Neural cell (in vitro differentiated cells): ENCODE measurements at regions not wholly inside any gene's neighbourhood (a gene's known extent, or its start where the extent isn't known, plus 50 kb on each side); places are given as distances from the start of the nearest gene placed in this dataset.

Source experiments
- H2AFZ ChIP-seq: fragments of 200-600, 300-800 bp; sonication (generic), shearing (Covaris generic); 2 replicates; pipeline ENCODE4 v1.6.0; 2014; ENCODE audit warnings: low read depth, mild to moderate bottlenecking, antibody characterized with exemption, low read length, moderate library complexity
- H3F3A ChIP-seq: fragments of 200-600 bp; shearing (Covaris generic); 2 replicates; pipeline ENCODE4 v1.6.1; 2016; ENCODE audit warnings: mild to moderate bottlenecking, moderate library complexity, mixed read lengths, antibody characterized with exemption, low read length; ENCODE audit not compliant: insufficient read depth, poor library complexity, severe bottlenecking
- H3K27ac ChIP-seq: fragments of 200-600, 300-800 bp; sonication (generic), shearing (Covaris generic); 2 replicates; pipeline ENCODE4 v1.5.1; 2014; ENCODE audit warnings: mild to moderate bottlenecking, low read length, moderate library complexity
- H3K27me3 ChIP-seq: fragments of 300-800, 200-600 bp; sonication (generic), shearing (Covaris generic); 2 replicates; pipeline ENCODE4 v1.6.0; 2014; ENCODE audit warnings: mild to moderate bottlenecking, low read depth, low read length, moderate library complexity; ENCODE audit not compliant: insufficient read depth
- H3K36me3 ChIP-seq: fragments of 300-800, 200-600 bp; sonication (generic), shearing (Covaris generic); 2 replicates; pipeline ENCODE4 v1.5.1; 2014; ENCODE audit warnings: mild to moderate bottlenecking, antibody characterized with exemption, low read length, moderate library complexity; ENCODE audit not compliant: insufficient read depth
- H3K4me2 ChIP-seq: fragments of 300-800, 200-600 bp; sonication (generic), shearing (Covaris generic); 2 replicates; pipeline ENCODE4 v1.6.0; 2014; ENCODE audit warnings: mild to moderate bottlenecking, low read length
- H3K4me3 ChIP-seq: fragments of 300-800, 200-600 bp; sonication (generic), shearing (Covaris generic); 2 replicates; pipeline ENCODE4 v1.5.1; 2014; ENCODE audit warnings: mild to moderate bottlenecking, low read length, moderate library complexity
- H3K79me2 ChIP-seq: fragments of 200-600 bp; shearing (Covaris generic); replicated peaks from 2 replicates; pipeline ENCODE4 v1.6.0; 2014; ENCODE audit warnings: mild to moderate bottlenecking, low read length, moderate library complexity; ENCODE audit not compliant: insufficient read depth
- H3K9ac ChIP-seq: fragments of 300-800, 200-600 bp; sonication (generic), shearing (Covaris generic); 2 replicates; pipeline ENCODE4 v1.6.1; 2016; ENCODE audit warnings: mild to moderate bottlenecking, low read length, mixed read lengths
- H3K9me2 ChIP-seq: fragments of 200-600 bp; shearing (Covaris generic); 2 replicates; pipeline ENCODE4 v1.6.1; 2016; ENCODE audit warnings: mild to moderate bottlenecking, low read length, mixed read lengths; ENCODE audit not compliant: insufficient read depth
- H3K9me3 ChIP-seq: fragments of 200-600, 300-800 bp; sonication (generic), shearing (Covaris generic); 2 replicates; pipeline ENCODE4 v1.6.1; 2016; ENCODE audit warnings: mild to moderate bottlenecking, mixed run types, low read length, moderate library complexity, mixed read lengths
- H4K20me1 ChIP-seq: fragments of 200-600 bp; shearing (Covaris generic); 2 replicates; pipeline ENCODE4 v1.6.1; 2016; ENCODE audit warnings: mild to moderate bottlenecking, mixed run types; ENCODE audit not compliant: insufficient read depth
- EP300 ChIP-seq: fragments of 450-650 bp; conservative IDR thresholded peaks from 2 replicates; pipeline ENCODE4 v1.6.1; 2014; ENCODE audit warnings: antibody characterized with exemption, mild to moderate bottlenecking, moderate library complexity; ENCODE audit not compliant: poor library complexity, severe bottlenecking
- EZH2 ChIP-seq: fragments of 200-600, 300-800 bp; shearing (Covaris generic), sonication (generic); IDR thresholded peaks from 2 replicates; pipeline ENCODE4 v1.6.1; 2014; ENCODE audit warnings: antibody characterized with exemption, low read length, borderline replicate concordance, mild to moderate bottlenecking; ENCODE audit not compliant: insufficient read depth, poor library complexity, severe bottlenecking
- MXI1 ChIP-seq: fragments of 450-650 bp; conservative IDR thresholded peaks from 2 replicates; pipeline ENCODE4 v1.6.1; 2014; ENCODE audit warnings: antibody characterized with exemption, mild to moderate bottlenecking; ENCODE audit not compliant: poor library complexity, severe bottlenecking
- POLR2AphosphoS5 ChIP-seq: IDR thresholded peaks from 2 replicates; pipeline ENCODE4 v1.6.1; 2012
- SMC3 ChIP-seq: fragments of 450-650 bp; conservative IDR thresholded peaks from 2 replicates; pipeline ENCODE4 v1.6.1; 2014; ENCODE audit warnings: antibody characterized with exemption, mild to moderate bottlenecking, moderate library complexity; ENCODE audit not compliant: poor library complexity
- TAF1 ChIP-seq: IDR thresholded peaks from 2 replicates; pipeline ENCODE4 v1.6.1; 2012; ENCODE audit warnings: low read depth
- TF ChIP-seq, protein P1 (sequence below): fragments of 450-650 bp; IDR thresholded peaks from 2 replicates; pipeline ENCODE4 v1.5.1; 2014; ENCODE audit warnings: antibody characterized with exemption, mild to moderate bottlenecking, moderate library complexity; ENCODE audit not compliant: poor library complexity, severe bottlenecking
- TF ChIP-seq, protein P2 (sequence below): IDR thresholded peaks from 2 replicates; pipeline ENCODE4 v1.6.1; 2012; ENCODE audit warnings: borderline replicate concordance

DNA sequence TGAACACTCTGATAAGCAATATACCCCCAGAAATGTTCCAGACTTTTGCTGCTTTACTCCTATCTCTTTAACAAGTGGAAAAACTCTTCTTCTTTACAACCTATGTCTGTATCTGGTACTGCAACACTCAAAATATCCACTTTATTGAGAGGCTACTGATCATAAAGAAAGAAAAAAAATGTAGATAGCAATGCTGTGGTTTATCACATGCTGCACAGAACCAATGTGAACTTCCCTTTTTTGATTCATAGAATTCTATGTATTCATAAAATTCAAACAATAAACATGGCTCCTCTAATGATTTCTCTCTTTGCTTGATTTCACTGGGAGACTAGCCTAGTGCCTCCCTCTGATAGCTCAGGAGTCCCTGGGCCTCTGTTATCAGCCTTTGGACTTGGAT, 223.5 kb downstream of the ZNF674 start:
- Histone ChIP-seq H3K27ac (no peak overlapping the region), H3K27me3 (no peaks in the 10 kb centered on the region), H3K79me2 (no peaks in the 10 kb centered on the region), H2AFZ (no peak overlapping the region), H3K9me2 (no peaks in the 10 kb centered on the region), H3K9ac (no peak overlapping the region), H3K4me2 (no peak overlapping the region), H3F3A (no peaks in the 10 kb centered on the region), H3K36me3 (no peaks in the 10 kb centered on the region), H3K4me3 (no peak overlapping the region), H4K20me1 (no peaks in the 10 kb centered on the region), H3K9me3 (no peaks in the 10 kb centered on the region)
- TF ChIP-seq EZH2 (no peak), TAF1 (no peak), MXI1 (no peak), POLR2AphosphoS5 (no peak), SMC3 (no peak), EP300 (no peak)
- TF ChIP-seq, protein P1, sequence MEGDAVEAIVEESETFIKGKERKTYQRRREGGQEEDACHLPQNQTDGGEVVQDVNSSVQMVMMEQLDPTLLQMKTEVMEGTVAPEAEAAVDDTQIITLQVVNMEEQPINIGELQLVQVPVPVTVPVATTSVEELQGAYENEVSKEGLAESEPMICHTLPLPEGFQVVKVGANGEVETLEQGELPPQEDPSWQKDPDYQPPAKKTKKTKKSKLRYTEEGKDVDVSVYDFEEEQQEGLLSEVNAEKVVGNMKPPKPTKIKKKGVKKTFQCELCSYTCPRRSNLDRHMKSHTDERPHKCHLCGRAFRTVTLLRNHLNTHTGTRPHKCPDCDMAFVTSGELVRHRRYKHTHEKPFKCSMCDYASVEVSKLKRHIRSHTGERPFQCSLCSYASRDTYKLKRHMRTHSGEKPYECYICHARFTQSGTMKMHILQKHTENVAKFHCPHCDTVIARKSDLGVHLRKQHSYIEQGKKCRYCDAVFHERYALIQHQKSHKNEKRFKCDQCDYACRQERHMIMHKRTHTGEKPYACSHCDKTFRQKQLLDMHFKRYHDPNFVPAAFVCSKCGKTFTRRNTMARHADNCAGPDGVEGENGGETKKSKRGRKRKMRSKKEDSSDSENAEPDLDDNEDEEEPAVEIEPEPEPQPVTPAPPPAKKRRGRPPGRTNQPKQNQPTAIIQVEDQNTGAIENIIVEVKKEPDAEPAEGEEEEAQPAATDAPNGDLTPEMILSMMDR: no peak
- TF ChIP-seq, protein P2, sequence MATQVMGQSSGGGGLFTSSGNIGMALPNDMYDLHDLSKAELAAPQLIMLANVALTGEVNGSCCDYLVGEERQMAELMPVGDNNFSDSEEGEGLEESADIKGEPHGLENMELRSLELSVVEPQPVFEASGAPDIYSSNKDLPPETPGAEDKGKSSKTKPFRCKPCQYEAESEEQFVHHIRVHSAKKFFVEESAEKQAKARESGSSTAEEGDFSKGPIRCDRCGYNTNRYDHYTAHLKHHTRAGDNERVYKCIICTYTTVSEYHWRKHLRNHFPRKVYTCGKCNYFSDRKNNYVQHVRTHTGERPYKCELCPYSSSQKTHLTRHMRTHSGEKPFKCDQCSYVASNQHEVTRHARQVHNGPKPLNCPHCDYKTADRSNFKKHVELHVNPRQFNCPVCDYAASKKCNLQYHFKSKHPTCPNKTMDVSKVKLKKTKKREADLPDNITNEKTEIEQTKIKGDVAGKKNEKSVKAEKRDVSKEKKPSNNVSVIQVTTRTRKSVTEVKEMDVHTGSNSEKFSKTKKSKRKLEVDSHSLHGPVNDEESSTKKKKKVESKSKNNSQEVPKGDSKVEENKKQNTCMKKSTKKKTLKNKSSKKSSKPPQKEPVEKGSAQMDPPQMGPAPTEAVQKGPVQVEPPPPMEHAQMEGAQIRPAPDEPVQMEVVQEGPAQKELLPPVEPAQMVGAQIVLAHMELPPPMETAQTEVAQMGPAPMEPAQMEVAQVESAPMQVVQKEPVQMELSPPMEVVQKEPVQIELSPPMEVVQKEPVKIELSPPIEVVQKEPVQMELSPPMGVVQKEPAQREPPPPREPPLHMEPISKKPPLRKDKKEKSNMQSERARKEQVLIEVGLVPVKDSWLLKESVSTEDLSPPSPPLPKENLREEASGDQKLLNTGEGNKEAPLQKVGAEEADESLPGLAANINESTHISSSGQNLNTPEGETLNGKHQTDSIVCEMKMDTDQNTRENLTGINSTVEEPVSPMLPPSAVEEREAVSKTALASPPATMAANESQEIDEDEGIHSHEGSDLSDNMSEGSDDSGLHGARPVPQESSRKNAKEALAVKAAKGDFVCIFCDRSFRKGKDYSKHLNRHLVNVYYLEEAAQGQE: no peak

DNA sequence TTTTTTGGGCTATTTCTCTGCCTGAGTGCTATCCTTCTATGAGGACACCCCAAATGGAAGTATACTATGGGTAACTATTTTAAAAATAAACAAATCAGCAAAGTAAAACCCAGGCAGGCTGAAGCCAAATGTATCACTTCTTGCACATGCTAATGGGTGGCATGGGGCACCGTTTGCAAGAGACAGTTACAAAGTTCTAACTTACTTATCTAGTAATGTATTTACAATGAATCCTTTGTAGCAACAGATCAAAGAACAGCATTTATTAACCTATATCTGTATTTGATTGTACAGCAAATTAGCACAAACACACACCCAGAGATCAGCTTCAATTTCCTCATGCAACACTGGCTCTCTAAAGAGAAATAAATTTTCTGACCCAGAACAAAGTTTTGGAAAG, 225.5 kb downstream of the ZNF674 start:
- Histone ChIP-seq H3K36me3 (no peaks in the 10 kb centered on the region), H3K4me2 (no peak overlapping the region), H2AFZ (no peak overlapping the region), H3K79me2 (no peaks in the 10 kb centered on the region), H3K4me3 (no peak overlapping the region), H4K20me1 (no peaks in the 10 kb centered on the region), H3K27ac (no peak overlapping the region), H3K9me3 (no peaks in the 10 kb centered on the region), H3K27me3 (no peaks in the 10 kb centered on the region), H3K9me2 (no peaks in the 10 kb centered on the region), H3F3A (no peaks in the 10 kb centered on the region), H3K9ac (no peak overlapping the region)
- TF ChIP-seq, protein P2: no peak
